NCI-H526 treated with DMSO at 0.1 percent for 48 hours (cell line): ENCODE measurements at regions not wholly inside any gene's neighbourhood (a gene's known extent, or its start where the extent isn't known, plus 50 kb on each side); places are given as distances from the start of the nearest gene placed in this dataset.
"Not testable (repeated sequence)": the region's sequence is repeated elsewhere in the genome, so short reads cannot be mapped to it uniquely, and the experiment has no call there.

Source experiments
- DNase-seq: peaks from one replicate; lab custom pipeline; 2025; lab: John Stamatoyannopoulos, UW

DNA sequence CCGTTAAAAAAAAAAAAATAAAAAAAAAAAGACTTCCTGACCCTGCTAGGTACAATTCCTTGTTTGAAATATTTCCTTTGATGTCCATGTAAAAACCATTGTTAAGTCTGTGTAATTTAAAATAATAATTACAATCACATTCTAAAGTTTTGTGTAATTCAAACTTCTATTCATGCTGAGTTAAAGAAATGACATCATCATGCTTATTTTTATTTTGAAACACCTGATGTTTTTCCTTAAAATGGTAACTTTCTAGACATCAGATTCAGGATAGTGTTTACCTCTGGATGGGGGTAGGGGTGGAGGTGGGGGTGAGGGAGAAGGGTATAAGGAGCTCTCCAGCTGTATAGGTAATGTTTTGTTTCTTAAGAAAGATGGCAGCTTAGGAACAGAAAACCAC lies 92.8 kb downstream of the ADCYAP1 start:
- no peak for DNase-seq

DNA sequence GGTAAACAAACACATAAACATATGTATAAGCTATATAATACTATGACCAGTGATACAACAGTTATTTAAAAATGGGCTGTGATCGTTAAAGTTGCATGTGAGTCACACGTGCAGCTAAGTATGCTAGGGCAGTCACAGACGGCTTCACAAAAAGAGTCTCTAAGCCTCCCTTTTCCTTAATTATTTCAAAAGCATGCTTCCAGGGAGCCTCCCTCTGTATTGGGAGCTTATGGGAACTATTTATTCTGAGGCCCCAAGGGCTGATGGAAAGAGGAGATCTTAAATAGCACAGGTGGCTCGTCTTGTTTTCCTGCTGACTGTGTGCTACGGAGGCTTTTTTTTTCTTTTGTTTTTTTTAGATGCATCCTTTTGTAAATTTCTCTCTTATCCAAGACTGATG lies 94.3 kb downstream of the ADCYAP1 start:
- no peak for DNase-seq

DNA sequence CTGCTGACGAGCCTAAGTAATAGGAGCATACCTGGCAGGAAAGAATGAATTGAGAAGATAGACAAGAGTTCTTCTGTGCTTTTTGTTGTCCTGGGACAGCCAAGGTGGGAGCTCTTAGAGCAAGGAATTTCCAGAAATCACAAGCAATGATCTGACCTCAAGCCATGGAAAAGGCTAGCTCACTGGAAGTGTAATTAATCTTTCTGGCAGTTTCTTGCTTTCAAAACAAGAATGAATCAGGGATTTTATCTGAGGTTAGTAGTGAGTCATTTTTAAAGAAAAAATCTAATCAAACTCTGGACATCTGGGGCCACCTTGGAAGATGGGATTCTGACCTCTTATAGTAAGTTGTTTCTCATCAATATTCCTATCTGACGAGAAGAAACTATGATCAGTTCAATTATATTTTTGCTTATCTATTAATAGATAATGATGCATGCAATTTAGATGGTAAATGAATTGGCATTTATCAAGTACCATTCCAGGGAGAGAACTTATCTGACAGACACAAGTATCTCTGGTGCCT lies 98.0 kb downstream of the ADCYAP1 start:
- DNase-seq, result no peak

GRCh38 chr18:1003499-1003898 lies 98.8 kb downstream of the ADCYAP1 start:
- no peak for DNase-seq

DNA sequence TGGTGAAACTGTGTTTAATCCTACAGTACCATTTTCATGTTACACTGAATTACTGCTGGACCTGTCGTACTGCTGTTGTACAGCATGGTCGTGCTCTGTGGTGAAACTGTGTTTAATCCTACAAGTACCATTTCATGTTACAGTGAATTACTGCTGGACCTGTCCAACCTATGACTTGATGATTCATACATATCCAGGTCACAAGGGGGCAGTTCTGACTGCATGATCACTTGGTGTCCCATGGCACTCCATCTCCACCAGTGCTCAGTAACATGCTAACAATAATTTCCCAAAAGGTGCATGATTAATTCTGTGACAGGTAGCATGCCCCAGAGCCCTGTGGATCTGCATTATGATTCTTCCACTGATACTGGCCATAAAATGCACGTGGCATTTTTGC lies 101.6 kb downstream of the ADCYAP1 start:
- no peak for DNase-seq

GRCh38 chr18:1006965-1007364 lies 102.3 kb downstream of the ADCYAP1 start:
- no peak for DNase-seq

DNA sequence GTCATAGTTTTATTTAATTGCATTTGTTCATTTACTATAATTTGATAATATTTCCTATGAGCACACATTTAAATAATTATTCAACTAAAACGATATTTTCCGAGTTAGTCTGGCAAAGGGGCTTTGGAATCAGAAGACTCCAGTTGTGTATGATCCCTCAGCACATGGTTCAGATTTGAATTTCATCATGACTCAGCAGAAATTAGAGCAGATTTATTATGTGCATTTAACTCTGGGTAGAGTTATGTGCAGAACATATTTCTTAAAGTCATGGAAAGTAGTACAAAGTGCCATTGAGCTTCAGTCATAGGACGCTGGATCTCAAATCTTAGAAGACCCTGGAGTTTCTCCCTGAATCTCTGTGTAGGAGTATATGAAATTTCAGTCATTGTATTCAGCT lies 106.7 kb downstream of the ADCYAP1 start:
- DNase-seq, result no peak

GRCh38 chr18:1012775-1013174 lies 108.1 kb downstream of the ADCYAP1 start:
- no peak for DNase-seq

DNA sequence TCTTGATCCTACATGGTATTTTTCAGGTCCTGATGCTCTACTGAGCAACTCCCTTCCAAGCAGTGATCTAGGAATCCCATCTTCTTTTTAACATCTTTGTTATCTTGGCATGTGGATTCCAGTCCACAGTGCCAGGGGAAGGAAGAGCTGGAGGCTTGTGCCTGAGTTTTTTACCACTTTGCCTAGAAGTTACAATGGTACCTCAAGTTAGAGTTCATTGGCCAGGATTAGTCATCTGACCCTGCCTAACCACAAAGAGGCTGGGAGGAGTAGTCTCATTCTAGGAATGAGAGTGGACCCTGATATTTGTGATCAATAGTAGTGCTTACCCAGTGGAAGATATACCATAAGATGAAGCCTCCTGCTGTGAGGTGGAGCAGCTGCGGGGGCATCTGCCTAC lies 109.3 kb downstream of the ADCYAP1 start:
- no peak for DNase-seq

- no peak for DNase-seq
These were observed 109.8 kb downstream of the ADCYAP1 start for GRCh38 chr18:1014509-1014908.

DNA sequence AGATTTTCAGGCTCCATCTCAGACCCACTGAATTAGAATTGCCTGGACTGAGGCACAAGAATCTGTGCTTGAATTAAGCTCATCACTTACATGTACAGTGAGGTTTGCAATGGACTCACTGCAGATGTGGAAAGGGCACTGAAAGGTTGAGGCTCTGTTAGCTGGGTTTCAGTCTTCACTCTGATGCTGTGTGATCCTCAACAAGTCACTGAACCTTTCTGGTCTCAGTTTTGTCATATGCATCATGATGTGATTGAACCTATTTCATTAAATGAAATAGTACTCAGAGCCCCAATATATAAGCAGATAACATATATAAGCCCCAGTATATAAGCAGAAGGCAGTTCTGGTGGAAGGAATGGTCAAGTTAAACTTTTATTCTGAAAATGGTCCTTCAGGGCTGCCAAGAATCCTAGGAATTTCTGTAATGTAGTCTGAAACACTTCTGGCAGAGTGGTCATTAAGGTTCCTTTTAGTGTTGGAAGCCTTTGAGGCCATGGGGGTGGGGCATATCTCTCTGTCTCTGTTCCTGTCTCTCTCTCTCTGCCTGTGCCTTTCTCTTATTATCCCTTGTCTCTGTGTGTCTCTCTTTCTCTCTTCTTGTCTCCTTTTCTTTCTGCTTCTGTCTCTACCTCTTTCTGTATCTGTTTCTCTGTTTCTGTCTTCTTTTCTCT lies 110.4 kb downstream of the ADCYAP1 start:
- DNase-seq, result no peak

GRCh38 chr18:1015777-1016176 lies 111.1 kb downstream of the ADCYAP1 start:
- DNase-seq, result no peak

DNA sequence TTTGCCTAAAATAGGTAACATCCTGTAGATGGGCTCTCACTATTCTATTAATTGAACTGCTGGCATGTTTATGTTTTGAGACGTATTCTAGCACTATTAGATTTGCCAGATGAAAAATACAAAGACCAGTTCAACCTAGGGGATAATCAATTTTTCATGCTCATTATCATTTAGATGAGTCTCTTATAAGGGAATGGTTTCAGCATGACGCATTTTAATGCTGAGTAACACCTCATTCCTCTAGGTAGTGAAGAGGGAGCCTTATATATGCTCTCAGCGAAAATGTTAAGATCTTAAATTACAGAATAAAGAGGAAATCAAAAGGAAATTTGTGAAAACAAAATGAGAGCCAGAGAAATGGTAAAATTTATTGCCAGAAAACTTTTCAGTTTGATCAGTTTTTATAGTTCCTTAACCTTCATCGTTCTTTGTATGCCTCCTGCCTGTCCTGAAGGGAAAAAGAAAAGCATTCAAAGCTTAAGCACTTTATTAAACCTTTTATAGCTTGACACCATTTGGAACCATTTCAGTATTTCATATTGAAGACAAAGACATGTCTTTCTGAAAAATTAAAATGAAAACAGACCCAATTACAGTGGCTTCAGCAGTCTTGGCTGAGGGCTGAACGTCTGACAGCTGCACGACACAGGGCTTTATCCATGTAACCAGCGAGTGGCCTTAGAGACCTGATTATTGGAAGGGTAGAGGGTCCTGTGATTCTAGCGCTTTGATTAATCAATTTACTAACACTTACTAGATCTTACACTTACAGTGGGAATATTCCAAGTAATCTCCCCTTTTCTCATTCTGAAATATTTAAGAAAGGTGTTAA lies 112.8 kb downstream of the ADCYAP1 start:
- no peak for DNase-seq

- DNase-seq, result no peak
These were observed 113.6 kb downstream of the ADCYAP1 start for GRCh38 chr18:1018181-1018681.

DNA sequence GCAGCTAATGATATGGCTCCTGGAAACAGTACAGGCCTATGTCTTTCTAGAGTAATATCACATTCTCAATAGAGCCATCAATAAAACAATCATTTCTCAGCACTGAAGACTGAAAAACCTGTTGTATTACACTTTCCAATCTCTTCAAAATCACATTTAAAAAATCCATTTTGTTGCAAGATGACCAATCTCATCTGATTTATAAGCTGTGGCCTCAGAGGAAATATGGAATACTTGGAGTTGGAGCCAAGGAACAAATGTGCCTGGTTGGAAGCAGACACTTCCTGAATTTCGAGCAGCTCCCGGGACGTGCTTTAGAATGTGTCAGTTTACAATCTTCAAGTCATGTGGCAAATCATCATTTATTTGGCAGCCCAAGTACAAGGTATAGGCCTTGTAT lies 114.5 kb downstream of the ADCYAP1 start:
- DNase-seq, result no peak

GRCh38 chr18:1020731-1021344 lies 116.2 kb downstream of the ADCYAP1 start:
- DNase-seq, result no peak

DNA sequence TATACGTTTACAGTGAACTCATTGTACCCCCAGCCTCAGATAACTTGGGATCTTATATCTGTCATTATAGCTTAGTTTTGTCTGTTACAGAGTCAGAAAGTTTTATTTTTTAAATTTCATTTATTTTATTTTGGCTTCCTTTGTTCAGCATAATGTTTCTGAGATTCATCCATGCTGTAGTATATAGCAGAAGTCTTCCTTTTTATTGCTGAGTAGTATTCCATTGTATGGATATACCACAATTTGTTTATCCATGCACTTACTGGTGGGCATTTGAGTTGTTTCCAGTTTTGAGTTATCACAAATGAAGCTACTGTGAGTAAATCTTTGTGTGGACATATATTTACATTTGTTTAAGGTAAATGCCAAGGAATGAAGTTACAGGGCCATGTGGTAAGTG lies 122.3 kb downstream of the ADCYAP1 start:
- DNase-seq, result no peak

DNA sequence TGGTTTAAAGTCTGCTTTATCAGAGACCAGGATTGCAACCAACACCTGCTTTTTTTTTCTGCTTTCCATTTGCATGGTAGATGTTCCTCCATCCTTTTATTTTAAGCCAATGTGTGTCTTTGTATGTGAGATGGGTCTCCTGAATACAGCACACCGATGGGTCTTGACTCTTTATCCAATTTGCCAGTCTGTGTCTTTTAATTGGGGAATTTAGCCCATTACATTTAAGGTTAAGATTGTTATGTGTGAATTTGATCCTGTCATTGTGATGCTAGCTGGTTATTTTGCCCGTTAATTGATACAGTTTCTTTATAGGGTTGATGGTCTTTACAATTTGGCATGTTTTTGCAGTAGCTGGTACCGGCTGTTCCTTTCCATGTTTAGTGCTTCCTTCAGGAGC lies 128.4 kb downstream of the ADCYAP1 start:
- not testable (repeated sequence) for DNase-seq

- DNase-seq, result no peak
These were observed 130.3 kb downstream of the ADCYAP1 start for GRCh38 chr18:1034971-1035370.

GRCh38 chr18:1036926-1037325 lies 132.3 kb downstream of the ADCYAP1 start:
- no peak for DNase-seq

- no peak for DNase-seq
These were observed 133.1 kb downstream of the ADCYAP1 start for GRCh38 chr18:1037776-1038175.

DNA sequence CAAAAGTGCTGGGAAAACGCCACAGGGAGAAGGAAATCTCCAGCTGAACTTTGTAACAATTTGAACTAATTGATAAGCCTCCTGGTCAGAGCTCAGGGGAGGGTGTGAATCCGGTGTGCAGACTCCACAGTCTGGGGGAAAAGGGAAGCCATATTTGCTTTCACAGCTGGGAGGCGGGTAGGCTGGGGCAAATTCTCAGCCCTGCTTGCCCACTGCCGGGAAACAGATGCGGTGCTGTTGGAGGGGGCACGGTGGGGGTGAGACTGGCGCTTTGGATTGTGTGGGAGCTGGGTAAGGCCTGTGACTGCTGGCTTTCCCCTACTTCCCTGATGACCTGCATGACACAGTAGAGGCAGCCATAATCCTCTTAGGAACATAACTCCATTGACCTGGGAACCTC lies 134.8 kb downstream of the ADCYAP1 start:
- DNase-seq, result no peak

DNA sequence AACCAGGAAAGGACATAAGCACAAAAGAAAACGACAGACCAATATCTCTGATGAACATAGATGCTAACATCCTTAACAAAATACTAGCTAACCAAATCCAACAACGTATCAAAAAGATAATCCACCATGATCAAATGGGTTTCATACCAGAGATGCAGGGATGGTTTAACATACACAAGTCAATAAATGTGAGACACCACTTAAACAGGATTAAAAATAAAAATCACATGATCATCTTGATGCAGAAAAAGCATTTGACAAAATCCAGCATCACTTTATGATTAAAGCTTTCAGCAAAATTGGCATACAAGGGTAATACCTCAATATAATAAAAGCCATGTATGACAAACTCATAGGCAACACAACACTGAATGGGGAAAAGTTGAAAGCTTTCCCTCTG lies 138.4 kb downstream of the ADCYAP1 start:
- not testable (repeated sequence) for DNase-seq
